ENCODE measurements at regions not wholly inside any gene's neighbourhood (a gene's known extent, or its start where the extent isn't known, plus 50 kb on each side); places are given as distances from the start of the nearest gene placed in this dataset.

GRCh38 chr20:39431091-39431880 is 469.1 kb downstream of the DHX35 start:
- Histone ChIP-seq H3K36me3 (ENCODE audit: insufficient read depth, low read length) (no peaks in the 10 kb centered on the region), H3K4me3 (ENCODE audit: low read depth, low read length) (no peak overlapping the region), H3K4me1 (ENCODE audit: control insufficient read depth, insufficient read depth, low read length, unreplicated experiment) (no peaks in the 10 kb centered on the region), H3K27me3 (ENCODE audit: insufficient read depth, low read length) (no peaks in the 10 kb centered on the region), H3K79me2 (ENCODE audit: control insufficient read depth, insufficient read depth, low read length, unreplicated experiment) (no peaks in the 10 kb centered on the region), H2AFZ (ENCODE audit: low read length, unreplicated experiment) (no peak overlapping the region), H3K27ac (ENCODE audit: low read depth, low read length) (no peak overlapping the region)

- Histone ChIP-seq H3K27me3 (ENCODE audit: insufficient read depth, low read length) (no peaks in the 10 kb centered on the region), H3K4me3 (ENCODE audit: low read depth, low read length) (no peak overlapping the region), H2AFZ (ENCODE audit: low read length, unreplicated experiment) (no peak overlapping the region), H3K4me1 (ENCODE audit: control insufficient read depth, insufficient read depth, low read length, unreplicated experiment) (no peaks in the 10 kb centered on the region), H3K79me2 (ENCODE audit: control insufficient read depth, insufficient read depth, low read length, unreplicated experiment) (no peaks in the 10 kb centered on the region), H3K27ac (ENCODE audit: low read depth, low read length) (no peak overlapping the region), H3K36me3 (ENCODE audit: insufficient read depth, low read length) (no peaks in the 10 kb centered on the region)
Measured at GRCh38 chr20:39429726-39430125, 467.6 kb downstream of the DHX35 start.

GRCh38 chr20:39424962-39425678 is 463.0 kb downstream of the DHX35 start:
- Histone ChIP-seq H3K36me3 (ENCODE audit: insufficient read depth, low read length) (no peaks in the 10 kb centered on the region), H3K4me3 (ENCODE audit: low read depth, low read length) (no peak overlapping the region), H3K27ac (ENCODE audit: low read depth, low read length) (no peak overlapping the region), H3K27me3 (ENCODE audit: insufficient read depth, low read length) (no peaks in the 10 kb centered on the region), H3K79me2 (ENCODE audit: control insufficient read depth, insufficient read depth, low read length, unreplicated experiment) (no peaks in the 10 kb centered on the region), H3K4me1 (ENCODE audit: control insufficient read depth, insufficient read depth, low read length, unreplicated experiment) (no peaks in the 10 kb centered on the region), H2AFZ (ENCODE audit: low read length, unreplicated experiment) (no peak overlapping the region)

DNA sequence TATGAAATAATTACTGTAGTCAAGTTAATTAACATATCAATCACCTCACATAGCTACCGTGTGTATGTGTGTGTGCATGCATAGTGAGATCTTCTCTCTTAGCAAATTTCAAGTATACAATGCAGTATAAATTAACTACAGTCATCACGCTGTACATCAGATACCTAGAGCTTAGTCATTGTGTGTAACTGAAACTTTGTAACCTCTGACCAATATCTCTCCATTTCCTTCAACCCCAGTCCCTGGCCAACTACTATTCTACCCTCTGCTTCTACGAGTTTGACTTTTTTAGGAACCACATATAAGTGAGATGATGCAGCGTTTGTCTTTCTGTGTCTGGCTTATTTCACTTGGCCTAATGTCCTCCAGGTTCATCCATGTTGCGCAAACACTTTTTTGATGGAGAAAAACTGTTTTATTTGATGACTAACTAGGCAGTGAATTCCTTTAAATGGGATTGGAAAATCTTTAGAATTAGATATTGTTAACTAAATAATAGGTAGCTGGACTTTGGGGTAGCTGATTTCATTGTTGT is 459.5 kb downstream of the DHX35 start:
- Histone ChIP-seq H3K79me2 (ENCODE audit: control insufficient read depth, insufficient read depth, low read length, unreplicated experiment) (no peaks in the 10 kb centered on the region), H3K36me3 (ENCODE audit: insufficient read depth, low read length) (no peaks in the 10 kb centered on the region), H3K4me3 (ENCODE audit: low read depth, low read length) (no peak overlapping the region), H3K27me3 (ENCODE audit: insufficient read depth, low read length) (no peaks in the 10 kb centered on the region), H3K27ac (ENCODE audit: low read depth, low read length) (no peak overlapping the region), H3K4me1 (ENCODE audit: control insufficient read depth, insufficient read depth, low read length, unreplicated experiment) (no peaks in the 10 kb centered on the region), H2AFZ (ENCODE audit: low read length, unreplicated experiment) (no peak overlapping the region)

- Histone ChIP-seq H2AFZ (ENCODE audit: low read length, unreplicated experiment) (no peak overlapping the region), H3K27me3 (ENCODE audit: insufficient read depth, low read length) (no peaks in the 10 kb centered on the region), H3K36me3 (ENCODE audit: insufficient read depth, low read length) (no peaks in the 10 kb centered on the region), H3K27ac (ENCODE audit: low read depth, low read length) (no peak overlapping the region), H3K4me3 (ENCODE audit: low read depth, low read length) (no peak overlapping the region), H3K79me2 (ENCODE audit: control insufficient read depth, insufficient read depth, low read length, unreplicated experiment) (no peaks in the 10 kb centered on the region), H3K4me1 (ENCODE audit: control insufficient read depth, insufficient read depth, low read length, unreplicated experiment) (no peaks in the 10 kb centered on the region)
Measured at GRCh38 chr20:39412091-39412490, 449.9 kb downstream of the DHX35 start.

DNA sequence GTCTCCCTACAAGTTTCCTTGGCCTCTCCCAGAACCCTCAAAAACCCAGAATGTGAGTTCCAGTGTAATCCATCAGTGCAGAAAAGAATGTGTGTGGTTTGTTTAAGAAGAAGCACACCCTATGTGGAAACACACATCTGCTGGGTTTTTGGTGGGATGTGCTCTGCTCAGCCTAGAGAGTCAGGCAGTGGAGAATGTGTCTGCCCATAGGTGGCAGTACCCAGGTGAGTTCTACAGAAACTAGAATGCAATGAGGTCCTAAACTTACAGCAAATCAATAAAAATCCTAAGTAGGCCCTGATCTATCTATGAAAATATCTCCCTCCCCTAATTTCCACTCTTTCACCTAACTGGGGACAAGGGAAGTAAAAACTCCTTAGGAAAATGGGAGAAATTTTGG is 437.3 kb downstream of the DHX35 start:
- no peak overlapping the region for H3K27ac ChIP-seq (ENCODE audit: low read depth, low read length)
- no peak overlapping the region for H2AFZ ChIP-seq (ENCODE audit: low read length, unreplicated experiment)
- H3K79me2 ChIP-seq (ENCODE audit: control insufficient read depth, insufficient read depth, low read length, unreplicated experiment), result no peaks in the 10 kb centered on the region

DNA sequence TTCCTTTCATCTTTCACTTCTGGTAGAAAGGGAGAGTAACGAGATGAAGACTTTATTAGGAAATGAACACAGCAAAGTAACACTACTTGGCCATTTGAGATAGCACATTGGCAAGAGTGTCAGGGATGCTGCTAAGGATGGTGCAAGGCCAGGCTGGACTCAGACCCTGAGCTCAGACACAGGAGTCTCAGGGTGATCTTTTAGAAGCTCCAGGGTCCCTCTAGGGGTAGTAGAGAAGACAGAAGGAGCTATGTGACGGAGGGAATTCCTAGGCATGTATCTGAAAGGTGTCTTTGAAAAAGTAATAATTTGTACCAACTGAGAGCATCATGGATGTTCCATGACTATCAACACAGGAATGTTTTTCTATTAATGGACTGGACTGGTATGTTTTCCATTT is 436.5 kb downstream of the DHX35 start:
- Histone ChIP-seq H2AFZ (ENCODE audit: low read length, unreplicated experiment) (no peak overlapping the region), H3K79me2 (ENCODE audit: control insufficient read depth, insufficient read depth, low read length, unreplicated experiment) (no peaks in the 10 kb centered on the region), H3K4me3 (ENCODE audit: low read depth, low read length) (no peak overlapping the region), H3K27me3 (ENCODE audit: insufficient read depth, low read length) (no peaks in the 10 kb centered on the region), H3K4me1 (ENCODE audit: control insufficient read depth, insufficient read depth, low read length, unreplicated experiment) (no peaks in the 10 kb centered on the region), H3K36me3 (ENCODE audit: insufficient read depth, low read length) (no peaks in the 10 kb centered on the region), H3K27ac (ENCODE audit: low read depth, low read length) (no peak overlapping the region)

More for the DNA sequence above, 437.3 kb downstream of the DHX35 start:
- Histone ChIP-seq H3K4me1 (ENCODE audit: control insufficient read depth, insufficient read depth, low read length, unreplicated experiment) (no peaks in the 10 kb centered on the region), H3K4me3 (ENCODE audit: low read depth, low read length) (no peak overlapping the region), H3K27me3 (ENCODE audit: insufficient read depth, low read length) (no peaks in the 10 kb centered on the region), H3K36me3 (ENCODE audit: insufficient read depth, low read length) (no peaks in the 10 kb centered on the region)

DNA sequence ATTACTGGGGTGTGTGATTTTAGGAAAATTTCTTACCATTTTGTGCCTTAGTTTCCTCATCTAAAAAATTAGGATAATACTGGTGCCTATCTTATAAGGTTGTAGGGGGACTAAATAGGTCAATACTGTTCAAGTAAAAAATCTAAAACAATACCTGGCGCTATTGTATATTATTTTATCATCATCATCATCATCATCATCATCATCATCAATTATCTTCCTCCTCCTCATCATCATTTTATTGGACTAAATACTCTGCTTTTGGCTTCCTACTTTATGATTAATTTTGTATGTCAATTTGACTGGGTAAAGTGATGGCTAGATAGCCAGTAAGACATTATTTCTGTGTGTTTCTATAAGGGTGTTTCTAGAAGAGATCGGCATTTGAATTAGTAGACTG is 435.5 kb downstream of the DHX35 start:
- no peak overlapping the region for H3K4me3 ChIP-seq (ENCODE audit: low read depth, low read length)

GRCh38 chr20:39395478-39396291 is 433.5 kb downstream of the DHX35 start:
- no peak overlapping the region for H3K27ac ChIP-seq (ENCODE audit: low read depth, low read length)
- H3K27me3 ChIP-seq (ENCODE audit: insufficient read depth, low read length), result no peaks in the 10 kb centered on the region
- no peaks in the 10 kb centered on the region for H3K36me3 ChIP-seq (ENCODE audit: insufficient read depth, low read length)
- no peak overlapping the region for H3K4me3 ChIP-seq (ENCODE audit: low read depth, low read length)
- no peak overlapping the region for H2AFZ ChIP-seq (ENCODE audit: low read length, unreplicated experiment)
- H3K4me1 ChIP-seq (ENCODE audit: control insufficient read depth, insufficient read depth, low read length, unreplicated experiment), result no peaks in the 10 kb centered on the region
- no peaks in the 10 kb centered on the region for H3K79me2 ChIP-seq (ENCODE audit: control insufficient read depth, insufficient read depth, low read length, unreplicated experiment)

More for the DNA sequence above, 435.5 kb downstream of the DHX35 start:
- Histone ChIP-seq H3K79me2 (ENCODE audit: control insufficient read depth, insufficient read depth, low read length, unreplicated experiment) (no peaks in the 10 kb centered on the region), H3K27ac (ENCODE audit: low read depth, low read length) (no peak overlapping the region), H3K27me3 (ENCODE audit: insufficient read depth, low read length) (no peaks in the 10 kb centered on the region), H2AFZ (ENCODE audit: low read length, unreplicated experiment) (no peak overlapping the region), H3K4me1 (ENCODE audit: control insufficient read depth, insufficient read depth, low read length, unreplicated experiment) (no peaks in the 10 kb centered on the region), H3K36me3 (ENCODE audit: insufficient read depth, low read length) (no peaks in the 10 kb centered on the region)

DNA sequence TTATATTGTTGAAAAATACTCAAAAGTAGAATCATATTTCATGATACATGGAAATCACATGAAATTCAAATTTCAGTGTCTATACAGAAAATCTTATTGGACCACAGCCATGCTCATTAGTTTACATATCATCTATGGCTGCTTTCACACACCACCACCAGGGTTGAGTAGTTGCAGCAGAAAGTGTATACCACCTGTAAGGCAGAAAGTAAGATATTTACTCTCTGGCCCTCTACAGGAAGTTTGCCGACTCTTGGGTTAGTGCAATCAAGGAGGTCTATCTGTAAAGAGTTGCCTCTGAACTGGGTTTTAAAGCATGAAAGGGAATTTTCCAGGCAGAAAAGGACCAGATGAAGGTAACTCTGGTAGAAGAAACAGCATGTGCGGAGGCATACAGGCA is 432.3 kb downstream of the DHX35 start:
- H3K36me3 ChIP-seq (ENCODE audit: insufficient read depth, low read length), result no peaks in the 10 kb centered on the region
- H3K79me2 ChIP-seq (ENCODE audit: control insufficient read depth, insufficient read depth, low read length, unreplicated experiment), result no peaks in the 10 kb centered on the region
- H2AFZ ChIP-seq (ENCODE audit: low read length, unreplicated experiment), result no peak overlapping the region
- no peaks in the 10 kb centered on the region for H3K4me1 ChIP-seq (ENCODE audit: control insufficient read depth, insufficient read depth, low read length, unreplicated experiment)
- H3K27me3 ChIP-seq (ENCODE audit: insufficient read depth, low read length), result no peaks in the 10 kb centered on the region
- H3K4me3 ChIP-seq (ENCODE audit: low read depth, low read length), result no peak overlapping the region
- no peak overlapping the region for H3K27ac ChIP-seq (ENCODE audit: low read depth, low read length)
